C4-2B (cell line): ENCODE measurements at regions not wholly inside any gene's neighbourhood (a gene's known extent, or its start where the extent isn't known, plus 50 kb on each side); places are given as distances from the start of the nearest gene placed in this dataset.

Source experiments
- H3K27ac ChIP-seq: fragments of 450-650 bp; 2 replicates; pipeline ENCODE4 v1.5.1; 2017
- CTCF ChIP-seq: fragments of 450-650 bp; conservative IDR thresholded peaks from 2 replicates; pipeline ENCODE4 v1.5.1; 2017; ENCODE audit warnings: mild to moderate bottlenecking
- ZFX ChIP-seq: fragments of 450-650 bp; IDR thresholded peaks from 2 replicates; pipeline ENCODE4 v1.6.1; 2017

GRCh38 chr4:84171871-84172270, 327.2 kb downstream of the NKX6-1 start:
- TF ChIP-seq ZFX (no peak), CTCF (no peak)
- H3K27ac ChIP-seq, result no peak overlapping the region

- H3K27ac ChIP-seq, result no peak overlapping the region
- TF ChIP-seq ZFX (no peak), CTCF (peak; percentile 16; the same call in 1 of the 2 replicates)
Measured at GRCh38 chr4:84167564-84167963, 331.5 kb downstream of the NKX6-1 start.

- H3K27ac ChIP-seq, result no peak overlapping the region
- no peak for TF ChIP-seq CTCF
- TF ChIP-seq ZFX, result no peak
Measured at GRCh38 chr4:84167093-84167492, 332.0 kb downstream of the NKX6-1 start.

- no peak overlapping the region for H3K27ac ChIP-seq
- TF ChIP-seq CTCF (no peak), ZFX (no peak)
Measured at GRCh38 chr4:84166486-84166885, 332.6 kb downstream of the NKX6-1 start.

GRCh38 chr4:84164201-84164600, 334.9 kb downstream of the NKX6-1 start:
- TF ChIP-seq CTCF (no peak), ZFX (no peak)
- H3K27ac ChIP-seq, result no peak overlapping the region

- TF ChIP-seq CTCF, result peak; percentile 31
- no peak for TF ChIP-seq ZFX
- no peak overlapping the region for H3K27ac ChIP-seq
Measured at GRCh38 chr4:84159762-84160161, 339.3 kb downstream of the NKX6-1 start.

- H3K27ac ChIP-seq, result no peak overlapping the region
- TF ChIP-seq ZFX (no peak), CTCF (no peak)
Measured at GRCh38 chr4:84158670-84159069, 340.4 kb downstream of the NKX6-1 start.
